HCT116 (cell line): ENCODE measurements at regions not wholly inside any gene's neighbourhood (a gene's known extent, or its start where the extent isn't known, plus 50 kb on each side); places are given as distances from the start of the nearest gene placed in this dataset.

Source experiments
- ATAC-seq: fragments of 200-7000 bp; cut with Tn5 transposase; 2 replicates; pipeline ENCODE4 v1.9.1; 2020; ENCODE audit warnings: mild to moderate bottlenecking, moderate library complexity
- BruUV-seq: library from RNA; stranded (reverse); fragments of 400-500 nt; replicated peaks from 2 replicates; lab custom pipeline; 2021; lab: Mats Ljungman, UMichigan
- CTCF ChIA-PET: fragments of 300-600 bp; sonication (Branson Sonifier 250); formaldehyde crosslinking; loops from one replicate; lab custom pipeline; 2021; ENCODE audit warnings: antibody characterized with exemption; lab: Charles Lee
- POLR2A ChIA-PET: fragments of 300-600, 350-600 bp; sonication (Branson Sonifier 250); formaldehyde crosslinking; loops from one replicate; lab custom pipeline; 2021; ENCODE audit warnings: antibody characterized with exemption; lab: Charles Lee
- RAD21 ChIA-PET, 2 experiments: fragments of 300-600 bp; sonication (Branson Sonifier 250); formaldehyde crosslinking; loops; one replicate each; lab custom pipeline; 2023; ENCODE audit warnings: low total read pairs in 2 of 2; ENCODE audit not compliant: uncharacterized antibody in 2 of 2, unreplicated experiment in 2 of 2, low non-redundant PET in 1 of 2; lab: Charles Lee
- DNase-seq: peaks from one replicate; pipeline ENCODE4 v3.0.0-alpha.2; 2010; ENCODE audit warnings: low read depth, low spot score
- H2AFZ ChIP-seq: fragments of 200-600 bp; shearing (Covaris generic), sonication (generic); 2 replicates; pipeline ENCODE4 v1.6.1; 2017; ENCODE audit warnings: low read depth, mixed run types, mixed read lengths, antibody characterized with exemption, low read length; ENCODE audit not compliant: poor library complexity, severe bottlenecking
- H3K27ac ChIP-seq: 2 replicates; pipeline ENCODE4 v1.5.1; 2012; ENCODE audit warnings: low read depth, low read length
- H3K27me3 ChIP-seq: fragments of 200-600 bp; sonication (generic); 2 replicates; pipeline ENCODE4 v1.6.1; 2016; ENCODE audit warnings: mixed run types, low read length, mixed read lengths; ENCODE audit not compliant: insufficient read depth
- H3K36me3 ChIP-seq, 2 experiments: fragments of 200-500 bp in 1 of 2; fragments of 200-600 bp in 1 of 2; sonication (Bioruptor generic) in 1 of 2; sonication (generic) in 1 of 2; 2 replicates each; pipeline versions ENCODE4 v1.5.1 to v1.6.1; 2014 to 2016; ENCODE audit warnings: low read length in 2 of 2, inconsistent platforms in 1 of 2, mixed read lengths in 1 of 2, mixed run types in 1 of 2; ENCODE audit not compliant: insufficient read depth in 2 of 2, control insufficient read depth in 1 of 2
- H3K4me1 ChIP-seq, 2 experiments: fragments of 200-600 bp in 1 of 2; sonication (generic) in 1 of 2; 2 replicates each; pipeline versions ENCODE4 v1.5.1 to v1.6.1; 2012 to 2017; ENCODE audit warnings: low read length in 2 of 2, inconsistent platforms in 1 of 2, mild to moderate bottlenecking in 1 of 2, mixed read lengths in 1 of 2, mixed run types in 1 of 2, moderate library complexity in 1 of 2; ENCODE audit not compliant: insufficient read depth in 2 of 2, control insufficient read depth in 1 of 2
- H3K4me2 ChIP-seq: fragments of 200-600 bp; sonication (generic); 2 replicates; pipeline ENCODE4 v1.6.1; 2017; ENCODE audit warnings: mixed run types, low read length, mixed read lengths
- H3K4me3 ChIP-seq, 2 experiments: fragments of 200-600 bp in 1 of 2; sonication (generic) in 1 of 2; replicated peaks in 1 of 2; 2 replicates each; pipeline ENCODE4 v1.5.1; 2011 to 2016; ENCODE audit warnings: low read length in 2 of 2, control low read depth in 1 of 2, low read depth in 1 of 2, mild to moderate bottlenecking in 1 of 2, mixed read lengths in 1 of 2, mixed run types in 1 of 2
- H3K79me2 ChIP-seq: fragments of 200-600 bp; sonication (generic); 2 replicates; pipeline ENCODE4 v1.6.1; 2017; ENCODE audit warnings: mild to moderate bottlenecking, mixed run types, low read length, moderate library complexity, mixed read lengths; ENCODE audit not compliant: insufficient read depth
- H3K9ac ChIP-seq: fragments of 200-600 bp; sonication (generic); 2 replicates; pipeline ENCODE4 v1.6.1; 2016; ENCODE audit warnings: low read length, mixed read lengths
- H3K9me2 ChIP-seq: fragments of 200-600 bp; sonication (generic), shearing (Covaris generic); 2 replicates; pipeline ENCODE4 v1.6.1; 2017; ENCODE audit warnings: mixed run types, mild to moderate bottlenecking, moderate library complexity; ENCODE audit not compliant: insufficient read depth
- H3K9me3 ChIP-seq, 2 experiments: fragments of 200-500 bp in 1 of 2; fragments of 200-600 bp in 1 of 2; sonication (Bioruptor generic) in 1 of 2; sonication (generic) in 1 of 2; 2 replicates each; pipeline ENCODE4 v1.6.1; 2014 to 2017; ENCODE audit warnings: low read length in 2 of 2, mixed read lengths in 2 of 2, inconsistent platforms in 1 of 2, low read depth in 1 of 2, mild to moderate bottlenecking in 1 of 2, mixed run types in 1 of 2, moderate library complexity in 1 of 2; ENCODE audit not compliant: control insufficient read depth in 1 of 2, insufficient read depth in 1 of 2
- H4K20me1 ChIP-seq: fragments of 200-600 bp; sonication (generic), shearing (Covaris generic); 2 replicates; pipeline ENCODE4 v1.6.1; 2017; ENCODE audit warnings: mixed run types, mild to moderate bottlenecking, moderate library complexity; ENCODE audit not compliant: insufficient read depth
- ATF3 ChIP-seq: IDR thresholded peaks from 2 replicates; pipeline ENCODE4 v1.6.1; 2012
- CBX3 ChIP-seq: IDR thresholded peaks from 2 replicates; pipeline ENCODE4 v1.6.1; 2012; ENCODE audit warnings: low read depth
- CTCF ChIP-seq, 3 experiments: fragments of 200-600 bp in 1 of 3; sonication (generic) in 1 of 3; IDR thresholded peaks in 2 of 3; conservative IDR thresholded peaks in 1 of 3; 2 replicates each; pipeline ENCODE4 v1.5.1; 2012 to 2017; ENCODE audit warnings: low read depth in 2 of 3, low read length in 2 of 3, antibody characterized with exemption in 1 of 3, borderline replicate concordance in 1 of 3, control low read depth in 1 of 3, mild to moderate bottlenecking in 1 of 3, mixed read lengths in 1 of 3, mixed run types in 1 of 3, moderate library complexity in 1 of 3; ENCODE audit not compliant: insufficient read depth in 1 of 3
- EGR1 ChIP-seq: IDR thresholded peaks from 2 replicates; pipeline ENCODE4 v1.6.1; 2012; ENCODE audit warnings: low read depth
- ELF1 ChIP-seq: IDR thresholded peaks from 2 replicates; pipeline ENCODE4 v1.6.1; 2012; ENCODE audit warnings: low read depth, borderline replicate concordance
- EZH2 ChIP-seq: fragments of 200-600 bp; sonication (generic); IDR thresholded peaks from 2 replicates; pipeline ENCODE4 v1.6.1; 2017; ENCODE audit warnings: antibody characterized with exemption, mixed run types
- EZH2phosphoT487 ChIP-seq: fragments of 200-600 bp; IDR thresholded peaks from 2 replicates; pipeline ENCODE4 v1.6.1; 2018; ENCODE audit warnings: antibody characterized with exemption, borderline replicate concordance
- FOSL1 ChIP-seq: IDR thresholded peaks from 2 replicates; pipeline ENCODE4 v1.6.1; 2012; ENCODE audit warnings: low read depth
- MAX ChIP-seq: IDR thresholded peaks from 2 replicates; pipeline ENCODE4 v1.6.1; 2012
- POLR2AphosphoS5 ChIP-seq: IDR thresholded peaks from 2 replicates; pipeline ENCODE4 v1.6.1; 2011; ENCODE audit warnings: mild to moderate bottlenecking, low read depth, low read length, moderate library complexity
- RAD21 ChIP-seq: IDR thresholded peaks from 2 replicates; pipeline ENCODE4 v1.6.1; 2012; ENCODE audit warnings: low read depth, mild to moderate bottlenecking
- SP1 ChIP-seq: IDR thresholded peaks from 2 replicates; pipeline ENCODE4 v1.6.1; 2012; ENCODE audit warnings: low read depth
- SRF ChIP-seq: IDR thresholded peaks from 2 replicates; pipeline ENCODE4 v1.6.1; 2012; ENCODE audit warnings: low read depth
- YY1 ChIP-seq: IDR thresholded peaks from 2 replicates; pipeline ENCODE4 v1.6.1; 2011; ENCODE audit warnings: low read length, low read depth, moderate library complexity, mild to moderate bottlenecking; ENCODE audit not compliant: insufficient replicate concordance; ENCODE audit errors: extremely low read depth
- ZFX ChIP-seq: fragments of 450-650 bp; IDR thresholded peaks from 2 replicates; pipeline ENCODE4 v1.6.1; 2017
- ZNF274 ChIP-seq: fragments of 200-500 bp; sonication (Bioruptor generic); IDR thresholded peaks from 2 replicates; pipeline ENCODE4 v1.6.1; 2014; ENCODE audit warnings: mild to moderate bottlenecking, low read depth, low read length, inconsistent platforms
- intact Hi-C: fragments of 100-400 bp; cut with micrococcal nuclease; formaldehyde crosslinking; loops from 2 replicates; pipeline ENCODE4 v1.10.0; 2022
- TF ChIP-seq, protein P1 (sequence below): IDR thresholded peaks from 2 replicates; pipeline ENCODE4 v1.6.1; 2011; ENCODE audit warnings: mild to moderate bottlenecking, low read length, moderate library complexity; ENCODE audit not compliant: insufficient replicate concordance; ENCODE audit errors: extremely low read depth

DNA sequence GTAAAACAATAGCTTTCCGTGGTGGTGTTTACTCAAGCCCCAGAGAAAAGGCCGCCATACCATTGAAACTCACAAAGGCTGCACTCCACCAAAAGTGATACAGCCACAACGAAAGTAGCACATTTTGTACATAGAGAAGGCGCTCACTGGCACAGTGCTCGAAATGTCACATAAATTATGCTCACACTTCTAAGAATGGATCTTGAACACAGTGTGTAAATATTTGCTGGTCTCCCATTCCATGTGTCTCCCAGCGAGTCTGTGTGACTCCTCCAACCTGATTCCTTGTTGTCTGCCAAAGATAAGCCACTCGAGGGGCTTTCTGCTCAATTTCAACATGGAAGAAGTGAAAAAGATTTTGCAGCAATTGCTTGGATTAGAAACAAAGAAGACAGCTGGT lies 234.0 kb upstream of the VCX3A start:
- intact Hi-C loops = no loop called here
- H2AFZ ChIP-seq = no peak overlapping the region

More for the DNA sequence above, 234.0 kb upstream of the VCX3A start:
- ATAC-seq = no peak
- CTCF ChIA-PET = no interaction called here
- H4K20me1 ChIP-seq = no peaks in the 10 kb centered on the region
- no peaks in the 10 kb centered on the region for H3K27me3 ChIP-seq
- POLR2A ChIA-PET = no interaction called here
- no peaks in the 10 kb centered on the region for H3K9me3 ChIP-seq
- no peaks in the 10 kb centered on the region for H3K79me2 ChIP-seq
- no peak overlapping the region for H3K9ac ChIP-seq
- BruUV-seq = no TSS peak
- no peak for DNase-seq
- H3K4me2 ChIP-seq = no peak overlapping the region
- no peak overlapping the region for H3K4me3 ChIP-seq
- RAD21 ChIA-PET = no interaction called here
- no peak overlapping the region for H3K27ac ChIP-seq
- H3K4me1 ChIP-seq = no peaks in the 10 kb centered on the region
- H3K36me3 ChIP-seq = no peaks in the 10 kb centered on the region
- TF ChIP-seq CBX3 (no peak), MAX (no peak), CTCF (IDR thresholded peaks at IDR 0.05 in 2 of 3, conservative IDR thresholded peaks at IDR 0.05 in 1 of 3; ENCODE audit: borderline replicate concordance in 1 of 3, insufficient read depth in 1 of 3, low read depth in 2 of 3, low read length in 2 of 3) (no peak), ELF1 (no peak), ZNF274 (no peak), EGR1 (no peak), YY1 (no peak), SRF (no peak), ZFX (no peak), RAD21 (no peak), EZH2phosphoT487 (no peak), ATF3 (no peak), POLR2AphosphoS5 (no peak), FOSL1 (no peak), SP1 (no peak), EZH2 (no peak)
- TF ChIP-seq, protein P1, sequence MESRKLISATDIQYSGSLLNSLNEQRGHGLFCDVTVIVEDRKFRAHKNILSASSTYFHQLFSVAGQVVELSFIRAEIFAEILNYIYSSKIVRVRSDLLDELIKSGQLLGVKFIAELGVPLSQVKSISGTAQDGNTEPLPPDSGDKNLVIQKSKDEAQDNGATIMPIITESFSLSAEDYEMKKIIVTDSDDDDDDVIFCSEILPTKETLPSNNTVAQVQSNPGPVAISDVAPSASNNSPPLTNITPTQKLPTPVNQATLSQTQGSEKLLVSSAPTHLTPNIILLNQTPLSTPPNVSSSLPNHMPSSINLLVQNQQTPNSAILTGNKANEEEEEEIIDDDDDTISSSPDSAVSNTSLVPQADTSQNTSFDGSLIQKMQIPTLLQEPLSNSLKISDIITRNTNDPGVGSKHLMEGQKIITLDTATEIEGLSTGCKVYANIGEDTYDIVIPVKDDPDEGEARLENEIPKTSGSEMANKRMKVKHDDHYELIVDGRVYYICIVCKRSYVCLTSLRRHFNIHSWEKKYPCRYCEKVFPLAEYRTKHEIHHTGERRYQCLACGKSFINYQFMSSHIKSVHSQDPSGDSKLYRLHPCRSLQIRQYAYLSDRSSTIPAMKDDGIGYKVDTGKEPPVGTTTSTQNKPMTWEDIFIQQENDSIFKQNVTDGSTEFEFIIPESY = no peak
- H3K9me2 ChIP-seq = no peaks in the 10 kb centered on the region
